H7 (cell line): ENCODE measurements at regions not wholly inside any gene's neighbourhood (a gene's known extent, or its start where the extent isn't known, plus 50 kb on each side); places are given as distances from the start of the nearest gene placed in this dataset.

ENCODE experiments used
- DNase-seq: peaks from one replicate; pipeline ENCODE4 v3.0.0; 2012
- H3K27me3 ChIP-seq: 2 replicates; pipeline ENCODE4 v1.6.0; 2011; ENCODE audit warnings: mild to moderate bottlenecking, low read length; ENCODE audit not compliant: control insufficient read depth, insufficient read depth
- H3K36me3 ChIP-seq: replicated peaks from 2 replicates; pipeline ENCODE4 v1.5.1; 2011; ENCODE audit warnings: low read length; ENCODE audit not compliant: control insufficient read depth, insufficient read depth
- H3K4me3 ChIP-seq: 2 replicates; pipeline ENCODE4 v1.5.1; 2011; ENCODE audit warnings: low read depth, mild to moderate bottlenecking, control low read depth, low read length, moderate library complexity; ENCODE audit not compliant: insufficient read depth

DNA sequence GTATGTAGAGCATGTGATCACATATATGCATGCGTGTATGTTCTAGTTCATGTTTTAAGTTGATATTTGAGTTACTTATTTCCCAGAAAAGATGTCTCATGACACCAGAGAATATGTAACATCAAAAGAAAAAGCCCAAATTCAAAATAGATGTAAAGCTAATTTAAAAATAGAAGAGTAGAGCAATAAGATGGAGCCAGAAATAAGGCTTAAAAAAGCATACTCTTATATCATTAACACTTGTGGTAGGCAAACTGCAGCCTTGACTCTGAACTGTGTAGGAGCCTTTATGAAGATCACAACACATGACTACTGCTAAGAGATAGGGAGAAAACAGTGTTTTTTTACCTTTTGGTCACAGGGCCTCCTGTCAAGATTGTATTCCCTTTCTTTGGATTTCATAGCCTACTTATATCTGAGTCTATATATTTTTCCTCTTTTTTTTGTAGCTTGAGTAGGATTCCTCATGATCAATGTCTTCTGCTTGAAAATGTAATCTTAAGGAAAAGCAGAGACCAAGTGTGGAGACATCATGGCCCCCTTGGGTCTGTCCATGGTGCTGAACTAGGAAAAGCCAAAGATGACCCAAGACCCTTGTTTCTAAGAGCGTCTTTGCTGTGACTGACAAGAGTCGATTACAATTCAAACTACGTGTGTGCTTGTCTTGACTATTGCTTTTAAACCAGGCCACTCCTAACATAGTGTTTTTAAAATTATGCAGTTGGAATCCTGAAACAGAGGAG is 390.4 kb downstream of the SHISA9 start:
- Histone ChIP-seq H3K27me3 (no peaks in the 10 kb centered on the region), H3K36me3 (no peaks in the 10 kb centered on the region), H3K4me3 (no peak overlapping the region)
- DNase-seq, result no peak

DNA sequence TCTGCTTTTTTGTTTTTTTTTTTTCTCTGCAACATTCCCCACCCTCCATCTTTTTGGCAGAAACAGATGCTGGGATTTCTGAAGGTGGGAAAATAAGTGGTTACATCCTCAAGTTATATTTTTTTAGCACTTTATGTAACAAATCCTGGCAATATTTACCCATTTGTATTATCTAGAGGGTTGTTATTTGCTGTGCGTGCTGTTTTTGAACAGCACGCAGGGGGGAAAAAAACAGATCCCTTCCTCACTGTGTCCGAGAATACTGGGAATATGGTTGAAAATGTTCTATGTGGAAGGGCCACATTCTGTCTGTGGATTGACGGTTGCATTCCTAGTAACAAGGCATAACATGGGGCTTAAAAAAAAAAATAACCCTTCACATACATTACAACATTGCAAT is 394.8 kb downstream of the SHISA9 start:
- Histone ChIP-seq H3K4me3 (no peak overlapping the region), H3K36me3 (no peaks in the 10 kb centered on the region), H3K27me3 (no peaks in the 10 kb centered on the region)
- DNase-seq, result no peak

DNA sequence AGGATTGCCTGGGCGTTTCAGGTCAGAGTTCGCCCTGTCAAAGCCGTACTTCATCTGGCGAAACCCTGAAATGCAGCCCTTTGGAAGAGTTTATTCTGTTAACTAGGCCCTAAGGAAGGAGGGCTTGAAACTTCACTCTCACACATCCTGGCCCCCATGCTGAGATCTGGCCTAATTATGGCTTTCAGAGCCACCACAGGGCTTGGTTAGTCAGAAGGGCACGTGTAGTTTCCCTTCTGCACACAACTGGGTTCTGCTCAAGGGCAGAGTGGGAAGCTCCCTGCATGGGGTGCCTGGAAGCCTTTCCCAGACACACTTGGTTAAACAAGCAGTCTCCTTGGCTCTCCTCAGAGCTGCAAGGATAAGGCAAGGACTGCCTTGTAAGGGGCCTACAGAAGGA is 397.3 kb downstream of the SHISA9 start:
- no peak overlapping the region for H3K4me3 ChIP-seq
- DNase-seq, result no peak
- H3K36me3 ChIP-seq, result no peaks in the 10 kb centered on the region
- no peaks in the 10 kb centered on the region for H3K27me3 ChIP-seq

DNA sequence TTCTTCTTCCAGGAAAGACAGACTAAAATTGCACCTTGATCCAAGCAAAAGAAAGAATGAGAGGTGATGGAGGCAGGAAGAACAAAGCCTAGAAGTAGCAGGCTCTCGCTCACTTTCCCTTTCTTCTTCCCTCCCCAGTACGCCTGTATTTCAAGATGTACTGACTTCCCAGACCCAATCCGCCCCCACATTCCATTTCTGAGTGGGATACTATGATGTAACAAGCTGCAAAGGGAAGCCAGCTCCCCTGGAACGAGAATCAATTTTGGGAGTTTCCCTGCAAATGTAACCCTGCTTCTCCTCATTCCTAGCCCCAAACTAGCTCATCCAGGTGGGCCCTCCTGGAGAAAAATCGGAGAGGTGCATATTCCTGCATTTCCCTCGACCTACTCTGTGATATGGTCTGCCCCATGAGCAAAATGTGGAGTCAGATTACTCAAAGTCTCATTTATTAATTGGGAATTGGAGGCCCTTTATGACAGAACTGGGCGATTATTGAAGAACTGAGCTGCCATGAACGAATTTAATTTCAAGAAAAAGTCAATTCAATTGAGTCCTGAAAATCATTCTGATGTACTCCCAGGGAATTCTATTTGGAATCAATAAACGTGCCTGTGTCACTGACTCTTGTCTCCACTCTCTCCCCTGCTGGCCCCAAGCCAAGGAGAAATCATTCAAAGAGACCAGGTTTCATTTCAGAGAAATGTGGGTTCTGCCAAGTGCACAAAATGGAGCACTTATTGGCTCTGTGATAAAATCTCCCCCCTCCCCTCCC is 398.9 kb downstream of the SHISA9 start:
- DNase-seq, result no peak
- H3K36me3 ChIP-seq, result no peaks in the 10 kb centered on the region
- H3K4me3 ChIP-seq, result no peak overlapping the region
- H3K27me3 ChIP-seq, result no peaks in the 10 kb centered on the region

DNA sequence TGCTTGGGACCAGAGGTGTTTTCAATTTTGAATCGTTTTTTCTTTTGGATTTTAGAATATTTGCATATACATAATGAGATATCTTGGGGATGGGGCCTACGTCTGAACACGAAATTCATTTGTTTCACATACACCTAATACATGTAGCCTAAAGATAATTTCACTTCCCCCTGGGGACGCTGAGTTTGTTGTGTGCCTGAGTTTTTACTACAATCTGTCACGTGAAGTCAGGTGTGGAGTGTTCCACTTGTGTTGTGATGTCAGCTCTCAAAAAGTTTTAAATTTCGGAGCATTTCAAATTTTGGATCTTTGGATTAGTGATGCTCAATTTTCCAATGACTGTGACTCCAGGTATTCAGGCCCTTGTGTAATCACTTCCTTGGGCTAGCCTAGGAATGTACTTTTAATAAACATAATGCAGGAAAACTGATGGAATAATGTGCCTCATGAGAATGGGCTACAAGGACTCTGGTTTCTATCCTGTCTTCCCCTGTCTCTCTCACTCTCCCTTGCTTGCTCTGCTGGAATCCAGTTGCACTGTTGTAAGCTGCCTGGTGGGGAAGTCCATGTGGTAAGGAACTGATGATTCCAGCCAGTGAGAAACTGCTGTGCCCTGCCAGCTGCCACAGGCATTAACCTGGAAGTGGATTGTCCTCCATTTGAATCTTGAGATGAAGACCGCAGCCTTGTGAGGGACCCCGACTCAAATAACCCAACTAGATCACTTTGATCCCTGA is 403.8 kb downstream of the SHISA9 start:
- no peak for DNase-seq
- no peaks in the 10 kb centered on the region for H3K27me3 ChIP-seq
- no peak overlapping the region for H3K4me3 ChIP-seq
- H3K36me3 ChIP-seq, result no peaks in the 10 kb centered on the region

DNA sequence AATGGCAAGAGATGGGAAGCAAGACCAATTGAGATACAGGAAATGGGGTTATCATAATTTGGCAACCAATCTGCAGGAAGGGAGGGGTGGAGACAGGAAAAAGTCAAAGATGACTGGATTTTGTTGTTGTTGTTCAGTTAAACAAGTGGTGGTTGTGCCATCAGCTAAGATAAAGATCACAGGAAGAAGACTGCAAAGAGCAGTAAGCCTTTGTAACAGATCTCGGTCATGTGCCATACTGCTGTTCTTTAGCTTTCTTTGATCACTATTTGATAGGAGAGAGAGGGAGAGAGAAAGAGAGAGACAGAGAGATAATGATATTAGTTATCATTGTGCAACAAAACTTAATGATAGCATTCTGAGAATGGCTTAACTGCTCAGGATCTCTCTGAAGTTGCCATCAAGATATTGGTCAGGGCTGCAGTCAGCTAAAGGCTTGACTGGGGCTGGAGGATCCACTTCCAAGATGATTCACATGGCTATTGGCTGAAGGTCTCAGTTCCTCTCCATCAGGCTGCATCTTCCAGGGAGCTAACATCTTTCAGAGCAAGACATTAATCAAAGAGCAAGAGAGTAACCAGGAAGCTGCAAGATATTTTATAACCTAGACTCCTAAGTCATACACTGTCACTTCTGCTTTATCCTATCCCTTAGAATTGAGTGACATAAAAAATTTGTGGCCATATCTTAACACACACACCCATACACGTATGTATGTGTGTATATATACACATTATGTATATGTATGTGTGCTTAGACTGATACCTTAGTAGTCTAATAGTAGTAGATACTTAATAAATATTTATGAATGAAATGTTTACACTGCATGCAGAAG is 405.0 kb downstream of the SHISA9 start:
- Histone ChIP-seq H3K36me3 (no peaks in the 10 kb centered on the region), H3K4me3 (no peak overlapping the region), H3K27me3 (no peaks in the 10 kb centered on the region)
- no peak for DNase-seq

DNA sequence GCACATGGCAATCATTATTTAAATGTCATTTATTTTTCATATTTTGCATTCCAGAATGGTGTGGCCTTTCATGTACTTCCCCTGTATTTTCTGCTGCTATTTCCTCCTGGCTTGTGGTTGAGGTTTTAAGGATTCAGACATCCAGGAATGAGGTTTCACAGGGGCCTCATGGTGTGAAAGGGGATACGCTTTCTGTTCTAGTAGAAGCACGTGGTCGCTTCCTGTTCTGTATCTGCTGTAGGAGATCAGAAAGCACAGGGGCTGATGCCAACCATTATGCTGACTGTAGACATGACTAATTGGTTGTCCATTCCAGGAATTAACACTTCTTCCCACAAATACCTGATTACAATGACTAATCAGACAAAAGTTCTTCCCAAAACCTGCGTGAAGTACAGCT is 405.9 kb downstream of the SHISA9 start:
- H3K36me3 ChIP-seq, result no peaks in the 10 kb centered on the region
- DNase-seq, result no peak
- H3K27me3 ChIP-seq, result no peaks in the 10 kb centered on the region
- H3K4me3 ChIP-seq, result no peak overlapping the region

DNA sequence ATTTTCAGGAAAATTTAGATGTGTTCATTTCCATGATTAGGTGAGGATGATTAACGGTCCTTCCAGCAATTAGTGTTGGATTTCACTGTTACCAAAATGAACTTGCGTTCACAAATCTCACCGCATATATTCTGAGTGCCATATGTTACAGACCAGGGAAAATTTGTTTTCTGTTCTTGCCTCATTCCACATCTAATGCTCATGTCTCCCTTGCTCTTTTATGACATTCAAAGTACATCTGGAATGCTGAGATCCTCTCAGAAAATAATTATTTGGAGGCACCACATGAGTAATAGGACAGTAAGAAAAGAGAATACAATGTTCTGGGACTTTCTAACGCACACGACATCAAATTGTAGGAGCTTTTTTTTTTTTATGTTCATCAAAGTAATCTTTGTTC is 406.5 kb downstream of the SHISA9 start:
- no peaks in the 10 kb centered on the region for H3K36me3 ChIP-seq
- H3K27me3 ChIP-seq, result no peaks in the 10 kb centered on the region
- H3K4me3 ChIP-seq, result no peak overlapping the region
- no peak for DNase-seq

DNA sequence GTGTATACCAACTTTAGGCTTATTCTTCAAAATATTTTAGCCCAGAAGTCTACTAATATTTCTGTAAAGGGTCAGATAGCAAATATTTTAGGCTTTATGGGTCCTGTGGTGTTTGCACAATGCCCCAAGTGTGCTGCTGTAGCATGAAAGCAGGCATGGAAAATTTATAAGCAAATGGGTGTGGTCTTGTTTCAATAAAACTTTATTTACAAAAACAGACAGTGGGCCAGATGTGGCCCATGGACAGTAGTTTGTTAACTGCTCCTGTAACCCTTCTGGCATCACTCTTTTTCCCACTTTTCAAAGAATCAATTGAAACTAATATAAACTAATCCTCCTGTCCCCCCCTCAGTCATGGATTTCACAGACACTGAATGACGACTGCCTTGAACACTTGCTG is 410.7 kb downstream of the SHISA9 start:
- DNase-seq, result no peak
- H3K4me3 ChIP-seq, result no peak overlapping the region
- H3K36me3 ChIP-seq, result no peaks in the 10 kb centered on the region
- no peaks in the 10 kb centered on the region for H3K27me3 ChIP-seq

DNA sequence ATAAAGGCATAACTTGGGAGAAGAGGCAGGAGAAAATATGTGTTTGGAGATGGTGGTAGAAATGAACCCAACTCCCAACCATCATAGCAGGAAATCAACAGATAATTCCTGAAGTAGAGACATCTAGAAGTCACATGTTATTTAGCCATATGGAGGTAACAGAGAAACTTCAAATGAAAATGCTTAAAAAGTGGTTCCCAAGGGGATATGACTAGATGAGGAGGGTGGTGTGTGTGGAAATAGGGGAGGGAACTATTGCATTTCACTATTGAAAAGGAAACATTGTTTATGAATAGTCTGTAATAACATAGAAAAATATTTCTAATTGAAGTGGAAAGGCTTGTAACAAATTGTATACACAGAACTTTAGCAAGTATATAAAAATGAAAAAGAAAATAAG is 412.0 kb downstream of the SHISA9 start:
- no peaks in the 10 kb centered on the region for H3K36me3 ChIP-seq
- H3K27me3 ChIP-seq, result no peaks in the 10 kb centered on the region
- H3K4me3 ChIP-seq, result no peak overlapping the region
- no peak for DNase-seq

DNA sequence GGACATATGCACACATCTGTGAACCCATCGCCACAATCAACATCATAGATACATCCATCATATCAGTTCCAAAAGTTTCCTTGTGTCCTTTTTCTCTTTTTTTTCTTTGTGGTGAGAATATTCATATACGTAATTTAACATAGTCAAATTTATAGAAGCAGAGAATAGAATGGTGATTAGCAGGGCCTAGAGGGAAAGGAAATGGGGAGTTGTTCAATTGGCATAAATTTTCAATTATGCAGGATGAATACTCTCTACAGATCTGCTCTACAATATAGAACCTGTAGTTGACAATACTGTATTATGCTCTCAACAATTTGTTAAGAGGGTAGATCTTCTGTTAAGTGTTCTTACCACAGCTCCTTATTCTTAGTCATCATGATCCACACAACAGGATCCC is 413.2 kb downstream of the SHISA9 start:
- no peaks in the 10 kb centered on the region for H3K27me3 ChIP-seq
- no peaks in the 10 kb centered on the region for H3K36me3 ChIP-seq
- no peak for DNase-seq
- no peak overlapping the region for H3K4me3 ChIP-seq

DNA sequence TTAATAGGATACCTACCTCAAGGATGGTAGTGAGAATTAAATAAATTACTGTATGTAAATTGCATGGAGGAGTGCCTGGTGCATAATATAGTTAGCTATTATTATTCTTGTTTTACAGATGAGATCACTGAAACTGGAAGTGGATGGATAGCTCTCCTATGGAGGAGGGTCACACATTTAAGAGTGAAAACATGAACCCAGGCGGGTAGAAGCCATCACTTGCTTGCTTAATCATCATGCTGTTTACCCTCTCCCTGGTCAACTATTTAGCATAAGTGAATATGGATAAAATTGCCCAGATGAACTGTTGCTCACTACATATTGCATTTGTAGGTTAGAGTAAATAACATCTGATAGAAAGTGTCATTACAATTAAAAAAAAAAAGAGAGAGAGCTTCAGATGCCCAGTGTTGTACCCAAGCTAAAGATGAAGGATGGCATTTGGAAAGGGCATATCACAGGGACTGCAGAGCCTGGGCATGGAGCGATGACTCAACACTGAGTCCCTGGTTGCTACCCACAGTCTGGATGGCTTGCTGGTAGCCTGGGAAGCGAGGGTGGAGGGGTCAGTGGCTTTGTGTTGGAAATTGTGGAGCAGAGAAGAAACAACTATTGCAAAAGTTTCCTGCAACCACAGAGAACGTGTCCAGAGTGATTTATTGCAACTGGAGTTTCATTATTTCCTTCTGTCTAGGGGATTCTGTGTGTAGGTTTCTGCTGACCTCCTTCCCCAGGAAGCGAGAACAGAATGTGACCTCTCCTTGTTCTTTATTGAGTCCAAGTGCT is 414.4 kb downstream of the SHISA9 start:
- H3K4me3 ChIP-seq, result no peak overlapping the region
- no peaks in the 10 kb centered on the region for H3K36me3 ChIP-seq
- peaks cover 2% of the 10 kb centered on the region; the same call in 1 of the 2 replicates for H3K27me3 ChIP-seq
- no peak for DNase-seq

DNA sequence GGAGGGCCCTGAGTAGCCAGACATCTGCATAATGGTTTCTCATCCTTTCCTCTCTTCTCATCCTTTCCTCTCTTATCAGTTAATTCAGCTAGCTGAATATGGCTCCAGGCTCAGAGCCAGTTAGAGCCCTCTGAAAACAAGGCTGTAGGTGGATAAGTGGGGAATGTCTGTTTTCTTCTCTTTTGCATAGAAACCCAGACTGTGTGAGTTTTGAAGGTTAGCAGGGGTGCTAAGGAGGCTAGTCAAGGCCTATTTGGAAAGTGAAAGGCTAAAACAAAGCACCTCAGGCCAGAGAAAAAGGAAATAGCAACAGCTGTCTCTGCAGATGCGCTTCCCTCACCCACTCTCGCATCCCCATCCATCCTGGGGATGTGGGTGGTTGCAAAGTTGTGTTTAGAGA is 420.9 kb downstream of the SHISA9 start:
- no peak overlapping the region for H3K4me3 ChIP-seq
- H3K36me3 ChIP-seq, result no peaks in the 10 kb centered on the region
- peak; percentile 11 for DNase-seq
- H3K27me3 ChIP-seq, result peaks cover 2% of the 10 kb centered on the region; the same call in 1 of the 2 replicates

DNA sequence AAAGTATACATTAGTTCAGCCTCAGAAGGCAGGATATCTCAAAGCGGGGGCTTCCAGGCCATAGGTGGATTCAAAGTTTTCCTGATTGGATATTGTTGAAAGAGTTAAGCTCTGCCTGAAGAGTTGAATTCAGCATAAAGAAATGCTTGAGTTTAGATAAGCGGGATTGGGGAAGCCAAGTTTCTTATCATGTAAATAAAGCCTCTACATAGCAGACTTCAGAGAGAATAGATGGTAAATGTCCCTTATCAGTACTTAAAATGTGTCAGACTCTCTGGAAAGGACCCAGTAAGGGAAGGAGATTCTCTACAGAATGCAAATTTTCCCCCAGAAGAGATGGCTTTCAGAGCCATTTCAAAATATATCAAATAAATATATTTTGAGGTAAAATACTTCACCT is 423.5 kb downstream of the SHISA9 start:
- DNase-seq, result no peak
- no peaks in the 10 kb centered on the region for H3K36me3 ChIP-seq
- H3K27me3 ChIP-seq, result peaks cover 2% of the 10 kb centered on the region; the same call in 1 of the 2 replicates
- no peak overlapping the region for H3K4me3 ChIP-seq
